Prostate gland (tissue), 2 donors: ENCODE measurements at regions not wholly inside any gene's neighbourhood (a gene's known extent, or its start where the extent isn't known, plus 50 kb on each side); places are given as distances from the start of the nearest gene placed in this dataset.

Experiments
- DNase-seq: peaks from one replicate; pipeline ENCODE4 v3.0.0-alpha.2; 2019; ENCODE audit warnings: low spot score
- H3K27ac ChIP-seq, 2 donors: fragments of 200-600 bp; sonication (generic); 2 replicates each; pipeline ENCODE4 v1.5.1; 2017 to 2019
- H3K27me3 ChIP-seq: fragments of 200-600 bp; sonication (generic); replicated peaks from 2 replicates; pipeline ENCODE4 v1.5.1; 2019; ENCODE audit not compliant: insufficient read depth
- H3K36me3 ChIP-seq, 2 donors: fragments of 200-600 bp; sonication (generic); 1 replicate in 1 of 2; 2 replicates in 1 of 2; pipeline versions ENCODE4 v1.5.1 to v1.8.1; 2017 to 2019
- H3K4me1 ChIP-seq: fragments of 200-600 bp; sonication (generic); replicated peaks from 2 replicates; pipeline ENCODE4 v1.5.1; 2019
- H3K4me3 ChIP-seq, 2 donors: fragments of 200-600 bp; sonication (generic); 2 replicates each; pipeline ENCODE4 v1.5.1; 2017 to 2019
- H3K9me3 ChIP-seq: fragments of 200-600 bp; sonication (generic); 2 replicates; pipeline ENCODE4 v1.5.1; 2017
- CTCF ChIP-seq, 4 experiments: fragments of 200-600 bp in 2 of 4; fragments of 450-650 bp in 2 of 4; sonication (generic) in 2 of 4; IDR thresholded peaks; 1 replicate in 3 of 4; 2 replicates in 1 of 4; pipeline ENCODE4 v1.5.1; 2016 to 2019; ENCODE audit warnings: antibody characterized with exemption in 4 of 4, mild to moderate bottlenecking in 2 of 4, moderate library complexity in 2 of 4
- POLR2A ChIP-seq: fragments of 450-650 bp; IDR thresholded peaks from one replicate; pipeline ENCODE4 v1.6.1; 2016; ENCODE audit warnings: antibody characterized with exemption, mild to moderate bottlenecking
- POLR2AphosphoS5 ChIP-seq: sonication (generic); formaldehyde crosslinking; IDR thresholded peaks from one replicate; pipeline ENCODE4 v1.6.1; 2017; ENCODE audit warnings: antibody characterized with exemption
- WGBS: methylation state at CpG from one replicate; pipeline ENCODE4 v1.1.5; 2018; 5-methylcytosine and 5-hydroxymethylcytosine counted together
- intact Hi-C: fragments of 100-400 bp; cut with DNase I; formaldehyde crosslinking; loops from one replicate; pipeline ENCODE4 v1.14.2; 2022

- no peak for DNase-seq
- 95% methylated on average over 5 of the region's 5 CpGs for WGBS
- intact Hi-C loops: no loop called here
- H3K9me3 ChIP-seq: no peaks in the 10 kb centered on the region
- TF ChIP-seq POLR2A: no peak
- TF ChIP-seq POLR2AphosphoS5: no peak
- TF ChIP-seq CTCF (IDR thresholded peaks at IDR 0.05): no peak
- H3K4me3 ChIP-seq: no peak overlapping the region
- no peaks in the 10 kb centered on the region for H3K4me1 ChIP-seq
- H3K36me3 ChIP-seq: no peaks in the 10 kb centered on the region
- H3K27ac ChIP-seq: no peak overlapping the region
- no peaks in the 10 kb centered on the region for H3K27me3 ChIP-seq
These were observed 109.9 kb upstream of the PAXBP1 start for GRCh38 chr21:32881458-32881857.

GRCh38 chr21:32884062-32884461 is 112.5 kb upstream of the PAXBP1 start:
- WGBS: 45% methylated on average over 9 of the region's 9 CpGs
- Histone ChIP-seq H3K9me3 (no peaks in the 10 kb centered on the region), H3K27ac (no peak overlapping the region), H3K36me3 (no peaks in the 10 kb centered on the region), H3K4me1 (no peaks in the 10 kb centered on the region), H3K27me3 (no peaks in the 10 kb centered on the region), H3K4me3 (no peak overlapping the region)
- TF ChIP-seq POLR2AphosphoS5 (no peak), CTCF (IDR thresholded peaks at IDR 0.05) (no peak), POLR2A (no peak)
- no peak for DNase-seq
- intact Hi-C loops: no loop called here

GRCh38 chr21:32886339-32886738 is 114.8 kb upstream of the PAXBP1 start:
- Histone ChIP-seq H3K27me3 (no peaks in the 10 kb centered on the region), H3K9me3 (no peaks in the 10 kb centered on the region), H3K27ac (no peak overlapping the region), H3K36me3 (no peaks in the 10 kb centered on the region), H3K4me1 (no peaks in the 10 kb centered on the region), H3K4me3 (no peak overlapping the region)
- DNase-seq: no peak
- WGBS: 86% methylated on average over 9 of the region's 9 CpGs
- intact Hi-C loops: no loop called here
- no peak for TF ChIP-seq POLR2AphosphoS5
- no peak for TF ChIP-seq POLR2A
- no peak for TF ChIP-seq CTCF (IDR thresholded peaks at IDR 0.05)

DNA sequence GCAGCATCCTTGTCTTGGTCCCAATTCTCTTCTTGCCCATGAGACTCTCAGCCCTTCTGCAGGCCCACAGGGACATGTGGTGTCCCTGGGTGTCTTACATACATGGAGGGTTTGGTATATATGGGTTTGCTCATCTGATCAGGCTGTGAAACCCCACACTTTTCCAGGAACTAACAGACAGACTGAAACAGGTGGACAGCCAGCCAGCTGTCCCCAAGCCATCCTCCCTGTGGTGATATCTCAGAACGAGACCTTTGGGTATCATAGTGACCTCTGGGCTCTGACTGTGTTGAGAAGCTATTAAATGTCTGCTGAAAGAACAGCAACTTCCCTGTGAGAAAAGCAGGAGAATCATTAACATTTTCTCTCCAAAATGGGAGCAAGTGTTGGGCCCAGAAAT is 115.5 kb upstream of the PAXBP1 start:
- no peak for TF ChIP-seq POLR2A
- no peak for TF ChIP-seq CTCF (IDR thresholded peaks at IDR 0.05)
- no peak for TF ChIP-seq POLR2AphosphoS5
- no peak for DNase-seq
- Histone ChIP-seq H3K27me3 (no peaks in the 10 kb centered on the region), H3K36me3 (no peaks in the 10 kb centered on the region), H3K4me3 (no peak overlapping the region), H3K4me1 (no peaks in the 10 kb centered on the region), H3K27ac (no peak overlapping the region), H3K9me3 (no peaks in the 10 kb centered on the region)
- 37% methylated on average over 1 of the region's 1 CpG for WGBS
- intact Hi-C loops: no loop called here

- WGBS: 66% methylated on average over 3 of the region's 3 CpGs
- Histone ChIP-seq H3K27me3 (no peaks in the 10 kb centered on the region), H3K27ac (no peak overlapping the region), H3K36me3 (no peaks in the 10 kb centered on the region), H3K4me1 (no peaks in the 10 kb centered on the region), H3K9me3 (no peaks in the 10 kb centered on the region), H3K4me3 (no peak overlapping the region)
- intact Hi-C loops: no loop called here
- no peak for TF ChIP-seq CTCF (IDR thresholded peaks at IDR 0.05)
- no peak for TF ChIP-seq POLR2AphosphoS5
- TF ChIP-seq POLR2A: no peak
- DNase-seq: no peak
These were observed 117.4 kb upstream of the PAXBP1 start for GRCh38 chr21:32888971-32889370.
